ENCODE measurements at regions not wholly inside any gene's neighbourhood (a gene's known extent, or its start where the extent isn't known, plus 50 kb on each side); places are given as distances from the start of the nearest gene placed in this dataset.

- Histone ChIP-seq H3K4me3 (ENCODE audit: low read length) (no peak overlapping the region), H3K9me3 (ENCODE audit: low read length) (no peaks in the 10 kb centered on the region), H3F3A (ENCODE audit: low read length, unreplicated experiment) (no peaks in the 10 kb centered on the region), H3K4me2 (ENCODE audit: low read length) (no peak overlapping the region), H3K9me2 (replicated peaks; ENCODE audit: low read length) (no peaks in the 10 kb centered on the region), H3K36me3 (ENCODE audit: low read depth, low read length) (no peaks in the 10 kb centered on the region), H2AFZ (ENCODE audit: low read length) (no peak overlapping the region), H3K9ac (ENCODE audit: low read length) (no peak overlapping the region), H3K27ac (ENCODE audit: low read length) (0 out of 2 replicates have a peak overlapping the region, but pooled peaks have one; percentile 73), H4K20me1 (ENCODE audit: low read length) (no peaks in the 10 kb centered on the region), H3K27me3 (ENCODE audit: low read length) (no peaks in the 10 kb centered on the region), H3K79me2 (ENCODE audit: low read length) (no peaks in the 10 kb centered on the region), H3K4me1 (ENCODE audit: insufficient read depth, low read length) (peaks cover 19% of the 10 kb centered on the region)
- intact Hi-C loops (cut with micrococcal nuclease), result no loop called here
- TF ChIP-seq CTCF (conservative IDR thresholded peaks at IDR 0.05; ENCODE audit: low read depth, low read length) (no peak), EZH2phosphoT487 (IDR thresholded peaks at IDR 0.05; ENCODE audit: borderline replicate concordance, low read length) (no peak), EZH2 (IDR thresholded peaks at IDR 0.05; ENCODE audit: low read length, unreplicated experiment) (no peak)
- ChIA-PET CTCF (no interaction called here), POLR2A (ENCODE audit: unreplicated experiment) (no interaction called here)
- no TSS peak for BruUV-seq (replicated peaks)
- ATAC-seq, result no peak
- DNase-seq, result no peak
These were observed 442.5 kb upstream of the KLF4 start for GRCh38 chr9:107932046-107932445.

GRCh38 chr9:107931071-107931715 lies 441.6 kb upstream of the KLF4 start:
- Histone ChIP-seq H3K9ac (ENCODE audit: low read length) (no peak overlapping the region), H3K27me3 (ENCODE audit: low read length) (no peaks in the 10 kb centered on the region), H3K4me2 (ENCODE audit: low read length) (no peak overlapping the region), H3K9me2 (replicated peaks; ENCODE audit: low read length) (no peaks in the 10 kb centered on the region), H2AFZ (ENCODE audit: low read length) (no peak overlapping the region), H3K4me1 (ENCODE audit: insufficient read depth, low read length) (peaks cover 19% of the 10 kb centered on the region), H3K36me3 (ENCODE audit: low read depth, low read length) (no peaks in the 10 kb centered on the region), H3K79me2 (ENCODE audit: low read length) (no peaks in the 10 kb centered on the region), H3K4me3 (ENCODE audit: low read length) (no peak overlapping the region), H3K27ac (ENCODE audit: low read length) (no peak overlapping the region), H4K20me1 (ENCODE audit: low read length) (no peaks in the 10 kb centered on the region), H3F3A (ENCODE audit: low read length, unreplicated experiment) (no peaks in the 10 kb centered on the region), H3K9me3 (ENCODE audit: low read length) (no peaks in the 10 kb centered on the region)
- ChIA-PET CTCF (no interaction called here), POLR2A (ENCODE audit: unreplicated experiment) (interaction anchor here (0.6 kb wide), 1 partner anchor 387 kb away, joined by 5 read pairs; no protein-coding TSS in a partner anchor)
- no TSS peak for BruUV-seq (replicated peaks)
- intact Hi-C loops (cut with micrococcal nuclease), result no loop called here
- DNase-seq (no peak), ATAC-seq (no peak)
- TF ChIP-seq EZH2phosphoT487 (IDR thresholded peaks at IDR 0.05; ENCODE audit: borderline replicate concordance, low read length) (no peak), CTCF (conservative IDR thresholded peaks at IDR 0.05; ENCODE audit: low read depth, low read length) (no peak), EZH2 (IDR thresholded peaks at IDR 0.05; ENCODE audit: low read length, unreplicated experiment) (no peak)

- intact Hi-C loops (cut with micrococcal nuclease), result no loop called here
These were observed 439.9 kb upstream of the KLF4 start for GRCh38 chr9:107929443-107929842.

More at GRCh38 chr9:107929443-107929842, 439.9 kb upstream of the KLF4 start:
- Histone ChIP-seq H3K9ac (ENCODE audit: low read length) (no peak overlapping the region), H3F3A (ENCODE audit: low read length, unreplicated experiment) (no peaks in the 10 kb centered on the region), H3K27me3 (ENCODE audit: low read length) (no peaks in the 10 kb centered on the region), H3K9me2 (replicated peaks; ENCODE audit: low read length) (no peaks in the 10 kb centered on the region), H3K9me3 (ENCODE audit: low read length) (no peaks in the 10 kb centered on the region), H2AFZ (ENCODE audit: low read length) (no peak overlapping the region), H3K4me3 (ENCODE audit: low read length) (no peak overlapping the region), H3K79me2 (ENCODE audit: low read length) (no peaks in the 10 kb centered on the region), H3K4me1 (ENCODE audit: insufficient read depth, low read length) (peaks cover 19% of the 10 kb centered on the region), H4K20me1 (ENCODE audit: low read length) (no peaks in the 10 kb centered on the region), H3K27ac (ENCODE audit: low read length) (no peak overlapping the region), H3K36me3 (ENCODE audit: low read depth, low read length) (no peaks in the 10 kb centered on the region), H3K4me2 (ENCODE audit: low read length) (no peak overlapping the region)
- no peak for TF ChIP-seq CTCF (conservative IDR thresholded peaks at IDR 0.05; ENCODE audit: low read depth, low read length)
- no peak for TF ChIP-seq EZH2 (IDR thresholded peaks at IDR 0.05; ENCODE audit: low read length, unreplicated experiment)
- no peak for TF ChIP-seq EZH2phosphoT487 (IDR thresholded peaks at IDR 0.05; ENCODE audit: borderline replicate concordance, low read length)
- ATAC-seq (no peak), DNase-seq (no peak)
- no TSS peak for BruUV-seq (replicated peaks)
- ChIA-PET CTCF (no interaction called here), POLR2A (ENCODE audit: unreplicated experiment) (no interaction called here)
